Endothelial cell of umbilical vein (primary cell): ENCODE measurements at regions not wholly inside any gene's neighbourhood (a gene's known extent, or its start where the extent isn't known, plus 50 kb on each side); places are given as distances from the start of the nearest gene placed in this dataset.

Experiments used
- BruUV-seq: library from RNA; stranded (reverse); fragments of 400-500 nt; replicated peaks from 2 replicates; lab custom pipeline; 2021; lab: Mats Ljungman, UMichigan
- CTCF ChIA-PET: fragments of 300-600, 350-600 bp; sonication (Branson Sonifier 250); formaldehyde crosslinking; loops from one replicate; lab custom pipeline; 2021; ENCODE audit warnings: antibody characterized with exemption, inconsistent platforms; lab: Charles Lee
- POLR2A ChIA-PET: fragments of 300-600, 350-600 bp; sonication (Branson Sonifier 250); formaldehyde crosslinking; loops from one replicate; lab custom pipeline; 2021; ENCODE audit warnings: antibody characterized with exemption, inconsistent platforms; lab: Charles Lee
- DNase-seq: peaks from one replicate; pipeline ENCODE4 v3.0.0-alpha.2; 2011; ENCODE audit warnings: low read depth, low spot score
- FAIRE-seq: peaks from 2 replicates; lab custom pipeline; 2011; peaks lifted over from hg19 to GRCh38; lab: Jason Lieb, UNC
- H2AFZ ChIP-seq: 2 replicates; pipeline ENCODE4 v1.6.0; 2012; ENCODE audit warnings: low read depth, low read length, control low read depth, inconsistent platforms
- H3K27ac ChIP-seq: 2 replicates; pipeline ENCODE4 v1.5.1; 2011; ENCODE audit warnings: low read depth, mild to moderate bottlenecking, control low read depth, low read length, moderate library complexity; ENCODE audit not compliant: insufficient read depth
- H3K27me3 ChIP-seq, 2 experiments: 2 replicates each; pipeline versions ENCODE4 v1.6.0 to v1.6.1; 2011; ENCODE audit warnings: low read length in 2 of 2, mixed read lengths in 1 of 2; ENCODE audit not compliant: control insufficient read depth in 2 of 2, insufficient read depth in 2 of 2
- H3K36me3 ChIP-seq, 2 experiments: 2 replicates in 1 of 2; 3 replicates in 1 of 2; pipeline ENCODE4 v1.5.1; 2011; ENCODE audit warnings: low read length in 2 of 2, mild to moderate bottlenecking in 1 of 2, moderate library complexity in 1 of 2; ENCODE audit not compliant: control insufficient read depth in 2 of 2, insufficient read depth in 2 of 2; ENCODE audit errors: extremely low read depth in 1 of 2
- H3K4me1 ChIP-seq: 3 replicates; pipeline ENCODE4 v1.5.1; 2011; ENCODE audit warnings: mild to moderate bottlenecking, low read length; ENCODE audit not compliant: control insufficient read depth, insufficient read depth; ENCODE audit errors: extremely low read depth
- H3K4me2 ChIP-seq: 2 replicates; pipeline ENCODE4 v1.6.1; 2011; ENCODE audit warnings: low read length, control low read depth, mixed read lengths; ENCODE audit not compliant: insufficient read depth
- H3K4me3 ChIP-seq, 3 experiments: fragments of 200-600 bp in 1 of 3; sonication (generic), shearing (Covaris generic) in 1 of 3; replicated peaks in 1 of 3; 2 replicates each; pipeline ENCODE4 v1.5.1; 2011 to 2016; ENCODE audit warnings: control low read depth in 3 of 3, low read length in 3 of 3, mild to moderate bottlenecking in 2 of 3, inconsistent platforms in 1 of 3, low read depth in 1 of 3, moderate library complexity in 1 of 3; ENCODE audit not compliant: insufficient read depth in 1 of 3
- H3K79me2 ChIP-seq: 2 replicates; pipeline ENCODE4 v1.6.0; 2012; ENCODE audit warnings: low read length, inconsistent platforms; ENCODE audit not compliant: control insufficient read depth, insufficient read depth
- H3K9ac ChIP-seq: replicated peaks from 2 replicates; pipeline ENCODE3; 2011; ENCODE audit warnings: low read length, control low read depth; ENCODE audit not compliant: insufficient read depth; ENCODE audit errors: extremely low read depth
- H3K9me1 ChIP-seq: replicated peaks from 3 replicates; pipeline ENCODE4 v1.6.0; 2011; ENCODE audit warnings: mild to moderate bottlenecking, low read length; ENCODE audit not compliant: control insufficient read depth, insufficient read depth; ENCODE audit errors: extremely low read depth
- H3K9me3 ChIP-seq: replicated peaks from 2 replicates; pipeline ENCODE4 v1.5.1; 2012; ENCODE audit warnings: low read length, inconsistent platforms; ENCODE audit not compliant: control insufficient read depth, insufficient read depth
- H4K20me1 ChIP-seq: replicated peaks from 2 replicates; pipeline ENCODE3; 2011; ENCODE audit warnings: mild to moderate bottlenecking, low read length; ENCODE audit not compliant: control insufficient read depth, insufficient read depth; ENCODE audit errors: extremely low read depth
- CTCF ChIP-seq, 2 donors: IDR thresholded peaks; 1 replicate in 1 of 2; 2 replicates in 1 of 2; pipeline ENCODE4 v1.5.1; 2011; ENCODE audit warnings: low read length in 2 of 2, mild to moderate bottlenecking in 2 of 2, moderate library complexity in 2 of 2, control low read depth in 1 of 2, inconsistent platforms in 1 of 2, low read depth in 1 of 2; ENCODE audit not compliant: insufficient read depth in 1 of 2; ENCODE audit errors: extremely low read depth in 1 of 2
- EZH2 ChIP-seq: IDR thresholded peaks from 2 replicates; pipeline ENCODE4 v1.6.1; 2012; ENCODE audit warnings: borderline replicate concordance, low read depth, mild to moderate bottlenecking, moderate library complexity, low read length, inconsistent platforms; ENCODE audit not compliant: severe bottlenecking
- FOS ChIP-seq: IDR thresholded peaks from 2 replicates; pipeline ENCODE4 v1.6.1; 2011; ENCODE audit warnings: mild to moderate bottlenecking, low read length, moderate library complexity, borderline replicate concordance; ENCODE audit not compliant: insufficient read depth
- GATA2 ChIP-seq: IDR thresholded peaks from 2 replicates; pipeline ENCODE4 v1.7.0; 2011; ENCODE audit warnings: low read depth, mild to moderate bottlenecking, moderate library complexity, mixed read lengths, low read length; ENCODE audit not compliant: insufficient read length, insufficient read depth
- JUN ChIP-seq: IDR thresholded peaks from 2 replicates; pipeline ENCODE4 v1.6.1; 2011; ENCODE audit warnings: borderline replicate concordance, low read depth; ENCODE audit not compliant: insufficient read length, insufficient read depth
- MAX ChIP-seq: IDR thresholded peaks from 2 replicates; pipeline ENCODE4 v1.6.1; 2011; ENCODE audit not compliant: insufficient read depth, insufficient read length
- MYC ChIP-seq: IDR thresholded peaks from one replicate; pipeline ENCODE4 v1.6.1; 2011; ENCODE audit warnings: mild to moderate bottlenecking, low read depth, low read length
- POLR2A ChIP-seq: IDR thresholded peaks from 2 replicates; pipeline ENCODE4 v1.6.1; 2012; ENCODE audit warnings: low read depth, mild to moderate bottlenecking, control low read depth, low read length
- POLR2AphosphoS5 ChIP-seq: IDR thresholded peaks from 2 replicates; pipeline ENCODE4 v1.6.1; 2012; ENCODE audit warnings: low read depth, mild to moderate bottlenecking, control low read depth, low read length, moderate library complexity; ENCODE audit not compliant: insufficient read depth
- dilution Hi-C: fragments of 300-500 bp; cut with MboI; formaldehyde crosslinking; loops from one replicate; pipeline ENCODE4 v1.15.0; 2019; ENCODE audit warnings: low sequenced_read_pairs; ENCODE audit not compliant: extremely low pct_ligation_motif_present
- intact Hi-C: fragments of 100-400 bp; cut with micrococcal nuclease; formaldehyde crosslinking; loops from one replicate; pipeline ENCODE4 v1.10.0; 2022

- Histone ChIP-seq H3K4me3 (no peak overlapping the region), H3K9me1 (no peaks in the 10 kb centered on the region), H2AFZ (no peak overlapping the region), H3K4me1 (peaks cover 12% of the 10 kb centered on the region), H3K27me3 (no peaks in the 10 kb centered on the region), H3K9ac (no peak overlapping the region), H3K4me2 (no peak overlapping the region), H3K79me2 (no peaks in the 10 kb centered on the region), H3K36me3 (no peaks in the 10 kb centered on the region), H4K20me1 (no peaks in the 10 kb centered on the region), H3K27ac (no peak overlapping the region), H3K9me3 (no peaks in the 10 kb centered on the region)
- TF ChIP-seq JUN (no peak), POLR2AphosphoS5 (no peak), FOS (no peak), GATA2 (no peak), EZH2 (no peak), MAX (no peak), POLR2A (no peak), CTCF (IDR thresholded peaks at IDR 0.05; ENCODE audit: extremely low read depth in 1 of 2, insufficient read depth in 1 of 2, low read depth in 1 of 2, low read length in 2 of 2) (no peak), MYC (no peak)
- ChIA-PET CTCF (no interaction called here), POLR2A (no interaction called here)
- intact Hi-C loops = no loop called here
- FAIRE-seq (no peak), DNase-seq (no peak)
- BruUV-seq = no TSS peak
- dilution Hi-C loops = no loop called here
These were observed 63.8 kb downstream of the IGLL1 start for GRCh38 chr22:23516304-23516703.
